AG04449 (cell line): ENCODE measurements at regions not wholly inside any gene's neighbourhood (a gene's known extent, or its start where the extent isn't known, plus 50 kb on each side); places are given as distances from the start of the nearest gene placed in this dataset.

Experiments used
- CTCF ChIA-PET: fragments of 350-600 bp; formaldehyde crosslinking; extraction: SDS; loops from one replicate; lab custom pipeline; 2021; ENCODE audit warnings: antibody characterized with exemption; lab: Yijun Ruan, JAX
- POLR2A ChIA-PET: fragments of 400-600, 350-600 bp; formaldehyde crosslinking; extraction: SDS; loops from one replicate; lab custom pipeline; 2020; ENCODE audit warnings: antibody characterized with exemption, inconsistent platforms; lab: Yijun Ruan, JAX
- DNase-seq: peaks from one replicate; pipeline ENCODE4 v3.0.0-alpha.2; 2010; ENCODE audit warnings: low read depth, low spot score
- H3K4me3 ChIP-seq: 2 replicates; pipeline ENCODE4 v1.5.1; 2011; ENCODE audit warnings: low read depth, mild to moderate bottlenecking, control low read depth, low read length
- CTCF ChIP-seq: IDR thresholded peaks from one replicate; pipeline ENCODE4 v1.5.1; 2011; ENCODE audit warnings: mild to moderate bottlenecking, moderate library complexity, low read length, control low read depth, inconsistent platforms; ENCODE audit not compliant: insufficient read depth; ENCODE audit errors: missing control alignments

GRCh38 chr5:63152871-63153270 lies 574.3 kb downstream of the LRRC70 start:
- DNase-seq: no peak
- CTCF ChIA-PET: no interaction called here
- POLR2A ChIA-PET: no interaction called here
- H3K4me3 ChIP-seq: no peak overlapping the region
- TF ChIP-seq CTCF: no peak

- H3K4me3 ChIP-seq: no peak overlapping the region
- ChIA-PET POLR2A (no interaction called here), CTCF (no interaction called here)
- DNase-seq: no peak
- no peak for TF ChIP-seq CTCF
These were observed 566.5 kb downstream of the LRRC70 start for GRCh38 chr5:63145167-63145566.

- ChIA-PET POLR2A (no interaction called here), CTCF (no interaction called here)
- no peak overlapping the region for H3K4me3 ChIP-seq
- no peak for DNase-seq
- TF ChIP-seq CTCF: no peak
These were observed 563.0 kb downstream of the LRRC70 start for GRCh38 chr5:63141591-63141990.

GRCh38 chr5:63135291-63135690 lies 556.7 kb downstream of the LRRC70 start:
- H3K4me3 ChIP-seq: no peak overlapping the region
- CTCF ChIA-PET: no interaction called here
- no peak for TF ChIP-seq CTCF
- POLR2A ChIA-PET: no interaction called here
- DNase-seq: no peak

- no peak overlapping the region for H3K4me3 ChIP-seq
- no peak for DNase-seq
- no peak for TF ChIP-seq CTCF
- ChIA-PET POLR2A (no interaction called here), CTCF (no interaction called here)
These were observed 553.1 kb downstream of the LRRC70 start for GRCh38 chr5:63131626-63132285.

- H3K4me3 ChIP-seq: no peak overlapping the region
- CTCF ChIA-PET: no interaction called here
- TF ChIP-seq CTCF: no peak
- POLR2A ChIA-PET: no interaction called here
- DNase-seq: no peak
These were observed 550.1 kb downstream of the LRRC70 start for GRCh38 chr5:63128761-63129160.
